ENCODE measurements at regions not wholly inside any gene's neighbourhood (a gene's known extent, or its start where the extent isn't known, plus 50 kb on each side); places are given as distances from the start of the nearest gene placed in this dataset.

DNA sequence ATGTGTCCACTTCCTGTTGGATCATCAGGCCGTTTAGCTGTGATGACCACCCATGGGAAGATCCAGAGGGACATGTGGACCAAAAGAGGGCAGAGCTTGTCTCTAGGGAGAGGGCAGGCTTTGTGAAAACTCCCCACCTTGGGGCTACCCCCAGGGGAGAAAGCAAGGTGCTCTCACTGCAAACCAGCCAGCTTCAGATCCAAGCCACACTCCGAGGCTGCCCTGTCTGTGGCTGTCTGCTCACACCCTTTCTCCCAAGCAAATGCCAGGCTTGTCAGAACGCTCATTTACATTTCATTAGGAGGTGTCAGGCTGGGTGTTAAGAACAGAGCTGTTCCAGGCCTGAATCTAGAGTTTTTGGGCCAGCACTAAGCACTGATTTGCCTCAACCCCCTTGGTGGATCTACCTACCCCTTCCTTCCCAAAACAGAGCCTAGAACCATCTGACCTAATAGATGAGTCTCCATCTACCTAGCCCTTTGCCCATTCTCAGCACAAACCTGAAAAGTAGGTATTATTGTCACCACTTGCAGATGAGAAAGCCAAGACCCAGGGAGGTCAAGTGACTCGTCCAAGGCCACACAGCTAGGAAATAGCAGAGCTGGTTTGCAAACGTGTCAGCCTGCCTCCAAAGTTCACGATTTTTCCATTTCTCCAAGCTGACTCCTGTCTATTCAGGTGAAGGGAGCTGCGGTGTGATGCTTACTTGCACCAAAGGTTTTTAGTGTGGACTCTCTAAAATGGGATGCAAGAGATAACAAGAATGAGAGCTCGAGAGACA is 130.9 kb downstream of the EMX2 start:
- H3K27ac ChIP-seq (ENCODE audit: low read depth, low read length), result no peak overlapping the region
- no peaks in the 10 kb centered on the region for H3K9me3 ChIP-seq (ENCODE audit: low read depth, low read length)
- no peak overlapping the region for H3K4me3 ChIP-seq (ENCODE audit: insufficient read depth, low read length)
- H3K36me3 ChIP-seq (ENCODE audit: insufficient read depth, low read length), result no peaks in the 10 kb centered on the region
- H3K27me3 ChIP-seq (ENCODE audit: insufficient read depth, low read length), result no peaks in the 10 kb centered on the region
- H3K4me2 ChIP-seq (ENCODE audit: insufficient read depth, low read length), result no peak overlapping the region
- no peaks in the 10 kb centered on the region for H3K79me2 ChIP-seq (ENCODE audit: insufficient read depth, low read length)
- no peak overlapping the region for H2AFZ ChIP-seq (ENCODE audit: low read length)
- DNase-seq (ENCODE audit: insufficient read length, low spot score, missing footprints), result no peak
- H4K20me1 ChIP-seq (ENCODE audit: insufficient read depth, low read length), result no peaks in the 10 kb centered on the region
- TF ChIP-seq, protein P1, sequence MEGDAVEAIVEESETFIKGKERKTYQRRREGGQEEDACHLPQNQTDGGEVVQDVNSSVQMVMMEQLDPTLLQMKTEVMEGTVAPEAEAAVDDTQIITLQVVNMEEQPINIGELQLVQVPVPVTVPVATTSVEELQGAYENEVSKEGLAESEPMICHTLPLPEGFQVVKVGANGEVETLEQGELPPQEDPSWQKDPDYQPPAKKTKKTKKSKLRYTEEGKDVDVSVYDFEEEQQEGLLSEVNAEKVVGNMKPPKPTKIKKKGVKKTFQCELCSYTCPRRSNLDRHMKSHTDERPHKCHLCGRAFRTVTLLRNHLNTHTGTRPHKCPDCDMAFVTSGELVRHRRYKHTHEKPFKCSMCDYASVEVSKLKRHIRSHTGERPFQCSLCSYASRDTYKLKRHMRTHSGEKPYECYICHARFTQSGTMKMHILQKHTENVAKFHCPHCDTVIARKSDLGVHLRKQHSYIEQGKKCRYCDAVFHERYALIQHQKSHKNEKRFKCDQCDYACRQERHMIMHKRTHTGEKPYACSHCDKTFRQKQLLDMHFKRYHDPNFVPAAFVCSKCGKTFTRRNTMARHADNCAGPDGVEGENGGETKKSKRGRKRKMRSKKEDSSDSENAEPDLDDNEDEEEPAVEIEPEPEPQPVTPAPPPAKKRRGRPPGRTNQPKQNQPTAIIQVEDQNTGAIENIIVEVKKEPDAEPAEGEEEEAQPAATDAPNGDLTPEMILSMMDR (IDR thresholded peaks at IDR 0.05; ENCODE audit: extremely low read depth, low read depth, low read length), result no peak
- no peaks in the 10 kb centered on the region for H3K4me1 ChIP-seq (ENCODE audit: insufficient read depth, low read length)

DNA sequence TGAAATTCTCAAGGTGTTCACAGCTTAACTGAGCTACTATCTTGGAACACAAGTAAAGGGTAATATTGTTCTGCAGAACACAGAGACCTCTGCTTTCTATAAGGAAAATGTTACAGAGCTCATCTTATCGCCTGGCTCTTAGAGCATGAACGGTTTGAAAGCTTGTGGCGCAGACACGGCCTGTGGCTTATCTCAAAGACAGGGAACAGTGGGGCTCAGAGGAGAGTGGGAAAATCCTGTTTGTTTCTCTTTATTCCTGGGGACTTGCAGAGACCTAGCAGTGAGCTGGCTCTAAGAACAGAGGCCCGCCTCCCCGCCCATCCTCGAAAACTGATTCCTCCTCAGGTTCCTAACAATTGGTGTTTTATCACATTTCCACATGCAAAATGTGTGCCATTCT is 131.7 kb downstream of the EMX2 start:
- no peaks in the 10 kb centered on the region for H3K9me3 ChIP-seq (ENCODE audit: low read depth, low read length)
- H3K27ac ChIP-seq (ENCODE audit: low read depth, low read length), result no peak overlapping the region
- no peaks in the 10 kb centered on the region for H3K36me3 ChIP-seq (ENCODE audit: insufficient read depth, low read length)
- H3K27me3 ChIP-seq (ENCODE audit: insufficient read depth, low read length), result no peaks in the 10 kb centered on the region
- no peaks in the 10 kb centered on the region for H3K79me2 ChIP-seq (ENCODE audit: insufficient read depth, low read length)
- no peaks in the 10 kb centered on the region for H4K20me1 ChIP-seq (ENCODE audit: insufficient read depth, low read length)
- H2AFZ ChIP-seq (ENCODE audit: low read length), result no peak overlapping the region
- TF ChIP-seq, protein P1 (IDR thresholded peaks at IDR 0.05; ENCODE audit: extremely low read depth, low read depth, low read length), result no peak
- DNase-seq (ENCODE audit: insufficient read length, low spot score, missing footprints), result no peak
- no peaks in the 10 kb centered on the region for H3K4me1 ChIP-seq (ENCODE audit: insufficient read depth, low read length)
- no peak overlapping the region for H3K4me2 ChIP-seq (ENCODE audit: insufficient read depth, low read length)
- H3K4me3 ChIP-seq (ENCODE audit: insufficient read depth, low read length), result no peak overlapping the region

DNA sequence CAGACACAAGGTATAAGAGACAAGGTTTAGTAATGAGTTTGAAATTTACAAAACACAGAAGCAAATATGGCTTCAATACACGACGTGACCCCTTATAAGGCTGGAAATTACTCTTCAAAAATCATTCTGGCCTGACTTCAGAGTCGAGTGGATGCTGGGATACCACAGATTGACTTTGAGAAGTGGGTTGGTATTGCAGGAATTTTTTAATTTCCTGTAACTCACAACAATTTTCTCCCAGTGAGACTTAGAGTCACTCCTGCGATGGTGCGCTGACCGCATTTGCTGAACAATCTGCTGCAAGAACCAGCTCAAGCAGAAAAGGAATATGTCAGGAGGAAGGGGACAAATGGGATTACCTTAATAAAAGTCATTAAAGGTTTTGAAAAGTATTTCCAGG is 132.1 kb downstream of the EMX2 start:
- Histone ChIP-seq H3K27ac (ENCODE audit: low read depth, low read length) (no peak overlapping the region), H3K4me3 (ENCODE audit: insufficient read depth, low read length) (no peak overlapping the region), H2AFZ (ENCODE audit: low read length) (no peak overlapping the region), H3K36me3 (ENCODE audit: insufficient read depth, low read length) (no peaks in the 10 kb centered on the region), H3K9me3 (ENCODE audit: low read depth, low read length) (no peaks in the 10 kb centered on the region), H3K79me2 (ENCODE audit: insufficient read depth, low read length) (no peaks in the 10 kb centered on the region), H3K4me1 (ENCODE audit: insufficient read depth, low read length) (no peaks in the 10 kb centered on the region), H3K4me2 (ENCODE audit: insufficient read depth, low read length) (no peak overlapping the region), H4K20me1 (ENCODE audit: insufficient read depth, low read length) (no peaks in the 10 kb centered on the region), H3K27me3 (ENCODE audit: insufficient read depth, low read length) (no peaks in the 10 kb centered on the region)
- no peak for DNase-seq (ENCODE audit: insufficient read length, low spot score, missing footprints)
- TF ChIP-seq, protein P1 (IDR thresholded peaks at IDR 0.05; ENCODE audit: extremely low read depth, low read depth, low read length), result no peak

DNA sequence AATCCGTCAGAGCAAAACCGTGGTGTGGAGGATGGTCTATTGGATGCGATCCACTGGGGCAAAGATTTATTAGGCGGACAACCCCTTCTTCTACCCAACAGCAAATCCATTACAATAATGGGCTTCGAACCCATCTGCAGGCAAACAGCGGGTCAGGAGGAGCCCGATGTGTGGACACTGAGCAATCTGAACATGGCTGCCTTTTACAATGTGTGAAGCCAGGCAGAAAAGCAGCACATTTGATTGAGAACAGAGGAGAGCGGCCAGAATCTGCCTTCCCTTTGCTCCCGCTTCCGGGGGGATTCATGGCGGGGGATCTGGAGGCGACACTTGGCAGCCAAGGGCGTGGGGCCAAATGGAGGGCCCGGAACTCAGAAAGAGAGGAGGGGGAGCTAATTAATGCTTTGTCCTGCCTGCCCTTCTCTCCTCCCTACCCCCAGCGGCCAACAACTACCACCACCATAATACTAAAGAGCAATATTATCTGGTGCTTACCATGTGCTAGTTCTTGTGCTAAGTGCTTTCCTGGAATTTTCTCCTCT is 133.0 kb downstream of the EMX2 start:
- H3K4me2 ChIP-seq (ENCODE audit: insufficient read depth, low read length), result no peak overlapping the region
- H3K36me3 ChIP-seq (ENCODE audit: insufficient read depth, low read length), result no peaks in the 10 kb centered on the region
- H4K20me1 ChIP-seq (ENCODE audit: insufficient read depth, low read length), result no peaks in the 10 kb centered on the region
- no peaks in the 10 kb centered on the region for H3K9me3 ChIP-seq (ENCODE audit: low read depth, low read length)
- no peaks in the 10 kb centered on the region for H3K4me1 ChIP-seq (ENCODE audit: insufficient read depth, low read length)
- TF ChIP-seq, protein P1 (IDR thresholded peaks at IDR 0.05; ENCODE audit: extremely low read depth, low read depth, low read length), result no peak
- H3K4me3 ChIP-seq (ENCODE audit: insufficient read depth, low read length), result no peak overlapping the region
- DNase-seq (ENCODE audit: insufficient read length, low spot score, missing footprints), result no peak
- H3K27ac ChIP-seq (ENCODE audit: low read depth, low read length), result no peak overlapping the region
- no peaks in the 10 kb centered on the region for H3K27me3 ChIP-seq (ENCODE audit: insufficient read depth, low read length)
- no peak overlapping the region for H2AFZ ChIP-seq (ENCODE audit: low read length)
- no peaks in the 10 kb centered on the region for H3K79me2 ChIP-seq (ENCODE audit: insufficient read depth, low read length)

Measured in osteoblast (primary cell).